Thoracic aorta (tissue), 2 donors: ENCODE measurements at regions not wholly inside any gene's neighbourhood (a gene's known extent, or its start where the extent isn't known, plus 50 kb on each side); places are given as distances from the start of the nearest gene placed in this dataset.

Experiments used
- ATAC-seq: fragments of 150-250 bp; one replicate; pipeline ENCODE4 v1.8.0; 2017; ENCODE audit warnings: low read depth; ENCODE audit not compliant: insufficient number of reproducible peaks, low FRiP score
- DNase-seq: peaks from one replicate; pipeline ENCODE4 v3.0.0-alpha.2; 2020; ENCODE audit warnings: low spot score
- H3K27ac ChIP-seq, 2 donors: fragments of 200-600 bp; sonication (generic); 1 replicate in 1 of 2; 2 replicates in 1 of 2; pipeline ENCODE4 v1.5.1; 2016; ENCODE audit warnings: mild to moderate bottlenecking in 2 of 2, moderate library complexity in 2 of 2
- H3K27me3 ChIP-seq: fragments of 200-600 bp; sonication (generic); replicated peaks from 2 replicates; pipeline ENCODE4 v1.6.0; 2016; ENCODE audit warnings: mild to moderate bottlenecking; ENCODE audit not compliant: insufficient read depth
- H3K36me3 ChIP-seq: fragments of 200-600 bp; sonication (generic); one replicate; pipeline ENCODE4 v1.5.1; 2016
- H3K4me1 ChIP-seq, 2 donors: fragments of 200-600 bp; sonication (generic); 1 replicate in 1 of 2; 2 replicates in 1 of 2; pipeline versions ENCODE4 v1.5.1 to v1.6.0; 2016; ENCODE audit warnings: low read depth in 2 of 2, mild to moderate bottlenecking in 1 of 2; ENCODE audit not compliant: control insufficient read depth in 1 of 2
- H3K4me3 ChIP-seq: fragments of 200-600 bp; sonication (generic); 2 replicates; pipeline ENCODE4 v1.5.1; 2016; ENCODE audit warnings: mild to moderate bottlenecking
- H3K9me3 ChIP-seq: fragments of 200-600 bp; sonication (generic); 2 replicates; pipeline ENCODE4 v1.5.1; 2016
- CTCF ChIP-seq: fragments of 200-600 bp; sonication (generic); IDR thresholded peaks from one replicate; pipeline ENCODE4 v1.5.1; 2019; ENCODE audit warnings: antibody characterized with exemption

- no peak for TF ChIP-seq CTCF
- no peaks in the 10 kb centered on the region for H3K27me3 ChIP-seq
- no peak overlapping the region for H3K4me3 ChIP-seq
- no peaks in the 10 kb centered on the region for H3K36me3 ChIP-seq
- ATAC-seq (no peak), DNase-seq (no peak)
- H3K27ac ChIP-seq, result no peak overlapping the region
- H3K4me1 ChIP-seq, result no peaks in the 10 kb centered on the region
- no peaks in the 10 kb centered on the region for H3K9me3 ChIP-seq
Observed at GRCh38 chr11:97461934-97462333, 1072.1 kb downstream of the JRKL start.

GRCh38 chr11:97463891-97464290 is 1074.1 kb downstream of the JRKL start:
- no peak for TF ChIP-seq CTCF
- no peak overlapping the region for H3K4me3 ChIP-seq
- H3K36me3 ChIP-seq, result no peaks in the 10 kb centered on the region
- no peaks in the 10 kb centered on the region for H3K27me3 ChIP-seq
- no peaks in the 10 kb centered on the region for H3K4me1 ChIP-seq
- no peaks in the 10 kb centered on the region for H3K9me3 ChIP-seq
- DNase-seq, result no peak
- H3K27ac ChIP-seq, result no peak overlapping the region
- no peak for ATAC-seq

GRCh38 chr11:97471480-97471879 is 1081.7 kb downstream of the JRKL start:
- Histone ChIP-seq H3K4me3 (no peak overlapping the region), H3K9me3 (peaks cover 14% of the 10 kb centered on the region), H3K4me1 (no peaks in the 10 kb centered on the region), H3K27ac (no peak overlapping the region), H3K27me3 (no peaks in the 10 kb centered on the region), H3K36me3 (no peaks in the 10 kb centered on the region)
- ATAC-seq (no peak), DNase-seq (no peak)
- no peak for TF ChIP-seq CTCF

GRCh38 chr11:97487387-97487786 is 1097.6 kb downstream of the JRKL start:
- Histone ChIP-seq H3K4me1 (no peaks in the 10 kb centered on the region), H3K36me3 (no peaks in the 10 kb centered on the region), H3K27ac (no peak overlapping the region), H3K27me3 (no peaks in the 10 kb centered on the region), H3K4me3 (no peak overlapping the region), H3K9me3 (no peaks in the 10 kb centered on the region)
- DNase-seq, result no peak
- TF ChIP-seq CTCF, result no peak
- ATAC-seq, result no peak

- ATAC-seq, result no peak
- H3K4me3 ChIP-seq, result no peak overlapping the region
- DNase-seq, result no peak
Observed at GRCh38 chr11:97498891-97499290, 1109.1 kb downstream of the JRKL start.

More at GRCh38 chr11:97498891-97499290, 1109.1 kb downstream of the JRKL start:
- H3K27me3 ChIP-seq, result no peaks in the 10 kb centered on the region
- H3K9me3 ChIP-seq, result peaks cover 4% of the 10 kb centered on the region
- no peaks in the 10 kb centered on the region for H3K36me3 ChIP-seq
- no peaks in the 10 kb centered on the region for H3K4me1 ChIP-seq
- no peak for TF ChIP-seq CTCF
- H3K27ac ChIP-seq, result no peak overlapping the region
